Testis (tissue), 2 donors: ENCODE measurements at regions not wholly inside any gene's neighbourhood (a gene's known extent, or its start where the extent isn't known, plus 50 kb on each side); places are given as distances from the start of the nearest gene placed in this dataset.
A peak's percentile ranks its signal among the peaks of the same experiment; 100 is the strongest.

Experiments used
- DNase-seq: peaks from one replicate; pipeline ENCODE4 v3.0.0-alpha.2; 2019
- H3K27ac ChIP-seq, 2 donors: fragments of 200-600 bp; sonication (generic); one replicate each; pipeline ENCODE4 v1.5.1; 2019
- H3K27me3 ChIP-seq: fragments of 200-600 bp; sonication (generic); one replicate; pipeline ENCODE4 v1.5.1; 2019
- H3K36me3 ChIP-seq: fragments of 200-600 bp; sonication (generic); one replicate; pipeline ENCODE4 v1.5.1; 2017; ENCODE audit warnings: low read depth; ENCODE audit errors: missing control alignments
- H3K4me1 ChIP-seq: fragments of 200-600 bp; sonication (generic); one replicate; pipeline ENCODE4 v1.5.1; 2019
- H3K4me3 ChIP-seq, 2 donors: fragments of 200-600 bp; sonication (generic); one replicate each; pipeline ENCODE4 v1.5.1; 2017 to 2019
- H3K9me3 ChIP-seq: fragments of 200-600 bp; sonication (generic); one replicate; pipeline ENCODE4 v1.5.1; 2017
- POLR2A ChIP-seq: fragments of 450-650 bp; IDR thresholded peaks from one replicate; pipeline ENCODE4 v1.6.1; 2017; ENCODE audit warnings: antibody characterized with exemption, mild to moderate bottlenecking, moderate library complexity
- WGBS, 2 donors: methylation state at CpG; one replicate each; pipeline ENCODE4 v1.1.5; 2018; 5-methylcytosine and 5-hydroxymethylcytosine counted together
- intact Hi-C: fragments of 100-400 bp; cut with DNase I; formaldehyde crosslinking; loops from one replicate; pipeline ENCODE4 v1.15.1; 2023; ENCODE audit warnings: low total_unique reads
- TF ChIP-seq, protein P1 (sequence below), 3 experiments: fragments of 450-650 bp in 2 of 3; fragments of 200-600 bp in 1 of 3; sonication (generic) in 1 of 3; IDR thresholded peaks; one replicate each; pipeline ENCODE4 v1.5.1; 2016 to 2019; ENCODE audit warnings: antibody characterized with exemption in 3 of 3, mild to moderate bottlenecking in 2 of 3, moderate library complexity in 1 of 3

DNA sequence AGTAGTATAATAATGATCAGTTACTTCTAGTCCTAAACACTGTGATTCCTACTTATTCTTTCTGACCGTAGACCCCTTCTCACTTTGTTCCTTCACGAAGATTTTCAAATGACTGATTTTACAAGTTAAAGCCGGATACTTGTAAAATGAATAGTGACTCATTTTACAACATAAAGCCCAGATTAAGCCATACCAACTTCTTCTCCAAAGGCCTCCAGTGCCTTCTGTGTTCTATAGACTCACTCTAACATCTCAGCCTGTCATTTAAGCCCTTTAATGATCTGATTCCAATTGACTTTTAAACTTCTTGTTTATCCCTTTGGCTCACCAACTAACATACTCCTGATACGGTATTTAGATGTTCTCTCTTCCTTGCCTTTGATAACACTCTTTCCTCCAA lies 480.0 kb upstream of the HS3ST1 start:
- no peak overlapping the region for H3K4me3 ChIP-seq
- no peaks in the 10 kb centered on the region for H3K27me3 ChIP-seq
- no peaks in the 10 kb centered on the region for H3K9me3 ChIP-seq
- intact Hi-C loops, result no loop called here
- H3K27ac ChIP-seq, result no peak overlapping the region
- no peaks in the 10 kb centered on the region for H3K4me1 ChIP-seq
- H3K36me3 ChIP-seq, result no peaks in the 10 kb centered on the region
- DNase-seq, result no peak
- whole genome bisulfite sequencing, 2 donors, result 81 to 86% methylated on average over 4 of the region's 4 CpGs
- no peak for TF ChIP-seq POLR2A
- TF ChIP-seq, protein P1, sequence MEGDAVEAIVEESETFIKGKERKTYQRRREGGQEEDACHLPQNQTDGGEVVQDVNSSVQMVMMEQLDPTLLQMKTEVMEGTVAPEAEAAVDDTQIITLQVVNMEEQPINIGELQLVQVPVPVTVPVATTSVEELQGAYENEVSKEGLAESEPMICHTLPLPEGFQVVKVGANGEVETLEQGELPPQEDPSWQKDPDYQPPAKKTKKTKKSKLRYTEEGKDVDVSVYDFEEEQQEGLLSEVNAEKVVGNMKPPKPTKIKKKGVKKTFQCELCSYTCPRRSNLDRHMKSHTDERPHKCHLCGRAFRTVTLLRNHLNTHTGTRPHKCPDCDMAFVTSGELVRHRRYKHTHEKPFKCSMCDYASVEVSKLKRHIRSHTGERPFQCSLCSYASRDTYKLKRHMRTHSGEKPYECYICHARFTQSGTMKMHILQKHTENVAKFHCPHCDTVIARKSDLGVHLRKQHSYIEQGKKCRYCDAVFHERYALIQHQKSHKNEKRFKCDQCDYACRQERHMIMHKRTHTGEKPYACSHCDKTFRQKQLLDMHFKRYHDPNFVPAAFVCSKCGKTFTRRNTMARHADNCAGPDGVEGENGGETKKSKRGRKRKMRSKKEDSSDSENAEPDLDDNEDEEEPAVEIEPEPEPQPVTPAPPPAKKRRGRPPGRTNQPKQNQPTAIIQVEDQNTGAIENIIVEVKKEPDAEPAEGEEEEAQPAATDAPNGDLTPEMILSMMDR (IDR thresholded peaks at IDR 0.05), result no peak

DNA sequence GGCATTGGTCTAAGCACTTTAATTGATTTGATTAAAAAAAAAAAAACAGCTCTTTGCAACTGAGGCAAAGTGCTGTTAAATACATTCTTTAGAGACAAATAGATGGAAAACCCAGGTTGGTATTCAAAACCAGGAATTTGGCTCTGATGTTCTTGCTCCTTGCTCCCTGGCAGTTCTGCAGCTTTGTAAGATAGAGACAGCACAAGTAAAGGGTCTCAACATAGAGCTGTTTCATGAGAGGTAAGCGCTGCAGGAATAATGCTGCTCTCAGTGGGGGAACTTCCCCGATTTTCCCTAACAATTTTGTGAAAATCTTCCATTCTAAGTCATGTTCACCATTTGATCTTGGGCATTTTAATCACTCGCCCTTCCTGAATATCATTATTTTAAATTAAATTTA lies 479.5 kb upstream of the HS3ST1 start:
- H3K4me1 ChIP-seq, result no peaks in the 10 kb centered on the region
- DNase-seq, result no peak
- no peaks in the 10 kb centered on the region for H3K36me3 ChIP-seq
- no peak overlapping the region for H3K27ac ChIP-seq
- no peaks in the 10 kb centered on the region for H3K27me3 ChIP-seq
- WGBS, 2 donors, result 82 to 86% methylated on average over 3 of the region's 3 CpGs
- TF ChIP-seq POLR2A, result no peak
- no peaks in the 10 kb centered on the region for H3K9me3 ChIP-seq
- intact Hi-C loops, result no loop called here
- H3K4me3 ChIP-seq, result no peak overlapping the region

DNA sequence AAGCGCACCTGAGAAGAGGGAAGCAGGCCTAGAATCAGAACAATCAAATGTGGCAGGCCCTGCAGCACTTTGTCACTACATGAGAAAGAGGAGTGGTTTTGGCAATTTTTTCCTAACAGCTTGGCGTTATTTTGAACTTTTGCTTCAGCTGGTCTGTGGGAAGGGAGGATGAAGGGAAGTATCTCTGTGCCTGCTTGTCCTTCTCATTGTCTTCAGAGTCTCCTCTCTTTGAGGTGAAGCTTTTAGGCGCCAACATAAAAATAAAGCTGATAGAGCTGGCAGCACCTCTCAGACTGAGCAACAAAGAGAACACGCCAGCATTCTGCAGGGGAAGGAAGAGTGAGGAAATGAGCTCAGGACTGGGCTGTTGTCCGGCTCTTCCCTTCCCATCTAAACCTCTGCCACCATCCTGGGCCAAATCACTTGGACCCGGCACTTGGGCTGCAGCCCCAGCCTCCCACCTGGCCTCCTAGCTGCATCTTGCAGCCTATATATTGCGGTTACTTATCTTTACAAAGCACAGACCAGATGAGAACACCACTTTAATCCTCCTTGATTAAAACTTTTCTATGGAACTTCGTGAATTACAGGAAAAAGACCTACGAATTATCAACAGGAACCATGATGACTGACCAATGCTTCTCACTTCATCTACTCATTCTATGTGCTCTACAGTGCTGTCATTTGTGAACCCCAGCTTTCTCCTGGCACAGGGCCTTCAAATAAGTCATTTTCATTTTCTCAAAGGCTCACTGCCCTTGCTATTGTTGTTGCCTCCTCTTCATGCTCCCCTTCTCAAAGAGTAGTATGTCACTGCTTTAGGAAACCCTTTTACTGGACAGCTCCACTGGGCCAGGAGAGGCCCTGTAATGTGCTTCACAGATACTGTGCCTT lies 476.4 kb upstream of the HS3ST1 start:
- TF ChIP-seq POLR2A, result no peak
- TF ChIP-seq, protein P1 (IDR thresholded peaks at IDR 0.05), result no peak
- H3K27me3 ChIP-seq, result no peaks in the 10 kb centered on the region
- DNase-seq, result no peak
- no peaks in the 10 kb centered on the region for H3K9me3 ChIP-seq
- no peak overlapping the region for H3K27ac ChIP-seq
- whole genome bisulfite sequencing, 2 donors, result 67 to 70% methylated on average over 9 of the region's 9 CpGs
- H3K4me3 ChIP-seq, result no peak overlapping the region
- no peaks in the 10 kb centered on the region for H3K36me3 ChIP-seq
- intact Hi-C loops, result no loop called here
- no peaks in the 10 kb centered on the region for H3K4me1 ChIP-seq

DNA sequence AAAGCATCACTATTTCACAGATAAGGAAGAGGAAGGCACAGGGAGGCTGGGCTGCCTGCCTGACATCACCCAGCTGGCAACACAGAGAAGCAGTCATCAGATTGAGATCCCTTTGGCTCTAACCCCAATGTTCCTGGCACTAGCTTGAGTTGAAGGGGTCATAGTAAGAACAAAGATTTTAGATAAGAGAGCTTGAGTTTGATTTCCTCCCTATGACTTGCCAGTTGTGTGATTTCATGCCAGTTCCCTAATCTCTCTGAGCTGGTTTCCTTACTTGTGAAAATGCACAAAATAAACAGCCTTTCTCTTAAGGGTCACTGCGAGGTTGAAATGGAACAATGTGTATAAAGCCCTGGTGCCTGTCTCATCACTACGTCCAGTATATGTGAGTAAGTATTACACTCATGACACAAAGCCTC lies 475.4 kb upstream of the HS3ST1 start:
- intact Hi-C loops, result no loop called here
- H3K27me3 ChIP-seq, result no peaks in the 10 kb centered on the region
- no peaks in the 10 kb centered on the region for H3K36me3 ChIP-seq
- no peak overlapping the region for H3K4me3 ChIP-seq
- TF ChIP-seq, protein P1 (IDR thresholded peaks at IDR 0.05), result no peak
- no peak for TF ChIP-seq POLR2A
- DNase-seq, result peak; percentile 54
- H3K27ac ChIP-seq, result no peak overlapping the region
- no peaks in the 10 kb centered on the region for H3K4me1 ChIP-seq
- 17 to 35% methylated on average over 2 of the region's 2 CpGs for WGBS, 2 donors
- H3K9me3 ChIP-seq, result no peaks in the 10 kb centered on the region

DNA sequence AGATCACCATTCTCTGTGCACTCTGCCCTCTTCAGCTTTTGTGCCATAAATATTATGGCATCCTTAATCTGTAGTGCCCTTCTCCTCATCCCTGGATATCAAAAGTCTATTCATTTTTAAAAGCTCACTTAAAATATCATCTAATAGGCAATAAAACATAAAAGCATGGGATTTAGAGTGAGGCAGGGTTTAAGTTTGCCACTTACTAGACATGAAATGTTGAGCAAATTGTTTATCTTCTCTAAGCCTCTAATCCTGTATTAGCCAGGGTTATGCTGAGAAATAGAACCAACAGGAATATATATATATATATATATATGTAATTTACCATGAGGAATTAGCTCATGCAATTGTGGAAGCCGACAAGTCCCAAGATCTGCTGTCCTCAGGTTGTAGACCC lies 472.4 kb upstream of the HS3ST1 start:
- Histone ChIP-seq H3K4me1 (no peaks in the 10 kb centered on the region), H3K27ac (no peak overlapping the region), H3K36me3 (no peaks in the 10 kb centered on the region), H3K9me3 (no peaks in the 10 kb centered on the region), H3K27me3 (no peaks in the 10 kb centered on the region), H3K4me3 (no peak overlapping the region)
- DNase-seq, result no peak
- 93 to 100% methylated on average over 1 of the region's 1 CpG for WGBS, 2 donors
- intact Hi-C loops, result no loop called here
- TF ChIP-seq, protein P1 (IDR thresholded peaks at IDR 0.05), result no peak
- no peak for TF ChIP-seq POLR2A
